Right atrium auricular region (tissue), 2 donors: ENCODE measurements at regions not wholly inside any gene's neighbourhood (a gene's known extent, or its start where the extent isn't known, plus 50 kb on each side); places are given as distances from the start of the nearest gene placed in this dataset.

ENCODE experiments used
- DNase-seq: peaks from one replicate; pipeline ENCODE4 v3.0.0-alpha.2; 2019; ENCODE audit warnings: low spot score
- H3K27ac ChIP-seq, 2 donors: fragments of 200-600 bp; sonication (generic); 1 replicate in 1 of 2; 2 replicates in 1 of 2; pipeline ENCODE4 v1.5.1; 2016 to 2019
- H3K27me3 ChIP-seq, 2 donors: fragments of 200-600 bp; sonication (generic); one replicate each; pipeline versions ENCODE4 v1.5.1 to v1.6.0; 2017 to 2019
- H3K36me3 ChIP-seq: fragments of 200-600 bp; sonication (generic); one replicate; pipeline ENCODE4 v1.5.1; 2016
- H3K4me1 ChIP-seq, 2 donors: fragments of 200-600 bp; sonication (generic); one replicate each; pipeline versions ENCODE4 v1.5.1 to v1.6.0; 2017 to 2019
- H3K4me3 ChIP-seq, 2 donors: fragments of 200-600 bp; sonication (generic); 1 replicate in 1 of 2; 2 replicates in 1 of 2; pipeline ENCODE4 v1.5.1; 2017 to 2019; ENCODE audit warnings: mild to moderate bottlenecking in 1 of 2, moderate library complexity in 1 of 2
- H3K9me3 ChIP-seq, 2 donors: fragments of 200-600 bp; sonication (generic); one replicate each; pipeline ENCODE4 v1.5.1; 2019
- TF ChIP-seq, protein P1 (sequence below), 2 donors: fragments of 200-600 bp; sonication (generic); IDR thresholded peaks; one replicate each; pipeline ENCODE4 v1.5.1; 2019; ENCODE audit warnings: antibody characterized with exemption in 2 of 2

DNA sequence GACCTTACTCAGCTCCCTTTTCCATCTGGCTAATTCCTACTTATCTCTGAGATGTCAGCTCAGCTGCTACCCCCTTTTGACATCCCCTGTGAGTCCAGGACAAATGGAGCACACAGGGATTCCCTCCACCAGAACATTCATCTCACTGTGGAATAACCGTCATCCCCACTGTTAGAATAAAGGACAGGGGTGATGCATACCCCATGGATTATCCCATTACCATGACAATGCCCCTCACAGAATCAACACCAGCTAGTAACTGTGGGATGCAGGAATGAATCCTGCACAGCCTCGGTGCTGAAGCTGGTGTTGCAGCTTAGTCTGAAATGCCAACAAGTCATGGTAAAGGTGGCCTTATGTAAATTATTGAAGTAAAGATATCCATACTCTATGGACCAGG, 624.8 kb upstream of the RAB6C start:
- H3K4me3 ChIP-seq, result no peak overlapping the region
- no peak for DNase-seq
- TF ChIP-seq, protein P1, sequence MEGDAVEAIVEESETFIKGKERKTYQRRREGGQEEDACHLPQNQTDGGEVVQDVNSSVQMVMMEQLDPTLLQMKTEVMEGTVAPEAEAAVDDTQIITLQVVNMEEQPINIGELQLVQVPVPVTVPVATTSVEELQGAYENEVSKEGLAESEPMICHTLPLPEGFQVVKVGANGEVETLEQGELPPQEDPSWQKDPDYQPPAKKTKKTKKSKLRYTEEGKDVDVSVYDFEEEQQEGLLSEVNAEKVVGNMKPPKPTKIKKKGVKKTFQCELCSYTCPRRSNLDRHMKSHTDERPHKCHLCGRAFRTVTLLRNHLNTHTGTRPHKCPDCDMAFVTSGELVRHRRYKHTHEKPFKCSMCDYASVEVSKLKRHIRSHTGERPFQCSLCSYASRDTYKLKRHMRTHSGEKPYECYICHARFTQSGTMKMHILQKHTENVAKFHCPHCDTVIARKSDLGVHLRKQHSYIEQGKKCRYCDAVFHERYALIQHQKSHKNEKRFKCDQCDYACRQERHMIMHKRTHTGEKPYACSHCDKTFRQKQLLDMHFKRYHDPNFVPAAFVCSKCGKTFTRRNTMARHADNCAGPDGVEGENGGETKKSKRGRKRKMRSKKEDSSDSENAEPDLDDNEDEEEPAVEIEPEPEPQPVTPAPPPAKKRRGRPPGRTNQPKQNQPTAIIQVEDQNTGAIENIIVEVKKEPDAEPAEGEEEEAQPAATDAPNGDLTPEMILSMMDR (IDR thresholded peaks at IDR 0.05), result no peak

DNA sequence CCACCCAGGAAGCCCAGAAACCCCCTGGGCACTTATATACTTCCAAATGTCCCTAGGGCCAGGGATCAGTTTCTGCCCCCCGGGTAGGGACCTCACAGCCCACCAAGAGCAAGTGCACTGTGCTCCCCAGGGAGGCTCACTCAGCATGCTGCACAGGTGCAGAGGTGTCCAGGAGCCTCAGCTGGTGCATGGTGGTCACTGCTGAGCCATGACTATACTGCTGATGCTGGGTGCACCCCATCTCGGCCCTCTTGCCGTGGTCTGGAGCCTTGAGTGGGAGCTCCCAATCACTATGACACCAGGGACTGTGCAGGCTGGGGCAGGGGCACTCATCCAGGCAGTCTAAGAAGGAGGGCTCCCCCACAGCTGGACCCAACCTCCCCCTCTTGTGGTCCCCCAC, 617.8 kb upstream of the RAB6C start:
- TF ChIP-seq, protein P1 (IDR thresholded peaks at IDR 0.05), result no peak
- no peak for DNase-seq
- Histone ChIP-seq H3K4me1 (no peaks in the 10 kb centered on the region), H3K36me3 (no peaks in the 10 kb centered on the region), H3K27me3 (no peaks in the 10 kb centered on the region), H3K4me3 (no peak overlapping the region), H3K27ac (no peak overlapping the region), H3K9me3 (no peaks in the 10 kb centered on the region)

More for the DNA sequence above, 624.8 kb upstream of the RAB6C start:
- no peak overlapping the region for H3K27ac ChIP-seq
- no peaks in the 10 kb centered on the region for H3K36me3 ChIP-seq
- H3K27me3 ChIP-seq, result no peaks in the 10 kb centered on the region
- no peaks in the 10 kb centered on the region for H3K4me1 ChIP-seq
- H3K9me3 ChIP-seq, result no peaks in the 10 kb centered on the region

DNA sequence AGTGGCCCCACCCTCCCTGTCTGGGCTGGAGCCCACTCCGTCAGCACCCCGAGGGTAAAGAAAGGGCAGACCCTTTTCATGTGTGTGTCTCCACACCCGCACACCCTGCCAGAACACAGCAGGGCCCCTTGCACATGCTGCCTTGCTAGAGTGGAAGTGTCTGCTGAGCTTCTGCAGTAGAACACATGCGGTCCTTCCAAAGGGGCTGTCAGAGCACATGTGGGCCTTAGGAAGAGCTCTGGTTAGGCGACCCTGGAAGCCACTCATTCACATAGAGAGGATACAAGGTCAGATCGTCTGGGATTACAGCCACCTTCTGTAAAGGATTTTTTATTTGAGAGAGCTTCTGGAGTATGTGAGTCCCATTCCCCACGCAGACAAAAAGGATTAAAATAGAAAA, 613.2 kb upstream of the RAB6C start:
- Histone ChIP-seq H3K27me3 (no peaks in the 10 kb centered on the region), H3K4me3 (no peak overlapping the region), H3K4me1 (no peaks in the 10 kb centered on the region), H3K36me3 (no peaks in the 10 kb centered on the region), H3K9me3 (no peaks in the 10 kb centered on the region), H3K27ac (no peak overlapping the region)
- TF ChIP-seq, protein P1 (IDR thresholded peaks at IDR 0.05), result no peak
- DNase-seq, result no peak

DNA sequence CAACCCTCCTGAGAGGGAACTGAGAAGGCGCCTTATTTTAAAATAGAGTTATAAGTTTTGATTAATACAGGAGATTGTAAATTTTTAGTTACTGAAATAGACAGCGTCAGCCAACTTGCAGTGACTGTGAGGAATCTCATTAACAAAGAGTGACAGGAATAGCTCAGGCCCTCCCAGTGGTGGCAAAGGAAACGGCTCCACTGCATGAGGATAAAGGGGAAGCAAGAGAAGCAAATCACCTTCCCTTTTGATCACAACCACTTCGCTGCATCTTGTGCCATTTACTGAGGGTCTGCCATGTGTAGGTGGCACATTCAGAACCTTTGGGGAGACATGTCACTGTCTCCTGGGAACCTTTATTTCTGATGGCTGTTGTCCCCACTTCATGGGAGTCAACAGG, 612.4 kb upstream of the RAB6C start:
- Histone ChIP-seq H3K36me3 (no peaks in the 10 kb centered on the region), H3K4me3 (no peak overlapping the region), H3K4me1 (no peaks in the 10 kb centered on the region), H3K27ac (no peak overlapping the region), H3K27me3 (no peaks in the 10 kb centered on the region), H3K9me3 (no peaks in the 10 kb centered on the region)
- DNase-seq, result no peak
- TF ChIP-seq, protein P1 (IDR thresholded peaks at IDR 0.05), result no peak

DNA sequence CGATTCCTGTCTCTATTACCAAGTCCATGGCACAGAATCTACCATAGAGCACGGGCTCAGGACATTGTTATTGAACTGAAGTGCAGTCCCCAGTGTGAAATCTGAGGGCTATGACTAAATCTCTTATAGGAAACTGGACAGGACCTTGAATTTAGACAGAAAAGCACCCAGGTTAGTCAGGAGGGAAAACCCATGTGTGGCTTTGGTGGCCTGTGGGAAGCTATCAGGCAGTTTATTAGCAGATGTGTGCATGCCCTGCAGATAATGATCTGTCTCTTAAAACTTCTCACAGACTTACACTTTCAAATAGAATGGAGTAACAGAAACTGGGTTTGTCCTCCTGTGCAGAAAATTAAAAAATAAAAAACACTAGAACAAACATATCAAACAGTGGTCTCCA, 610.0 kb upstream of the RAB6C start:
- Histone ChIP-seq H3K36me3 (no peaks in the 10 kb centered on the region), H3K9me3 (no peaks in the 10 kb centered on the region), H3K4me3 (no peak overlapping the region), H3K27ac (no peak overlapping the region), H3K27me3 (no peaks in the 10 kb centered on the region), H3K4me1 (no peaks in the 10 kb centered on the region)
- TF ChIP-seq, protein P1 (IDR thresholded peaks at IDR 0.05), result no peak
- no peak for DNase-seq

DNA sequence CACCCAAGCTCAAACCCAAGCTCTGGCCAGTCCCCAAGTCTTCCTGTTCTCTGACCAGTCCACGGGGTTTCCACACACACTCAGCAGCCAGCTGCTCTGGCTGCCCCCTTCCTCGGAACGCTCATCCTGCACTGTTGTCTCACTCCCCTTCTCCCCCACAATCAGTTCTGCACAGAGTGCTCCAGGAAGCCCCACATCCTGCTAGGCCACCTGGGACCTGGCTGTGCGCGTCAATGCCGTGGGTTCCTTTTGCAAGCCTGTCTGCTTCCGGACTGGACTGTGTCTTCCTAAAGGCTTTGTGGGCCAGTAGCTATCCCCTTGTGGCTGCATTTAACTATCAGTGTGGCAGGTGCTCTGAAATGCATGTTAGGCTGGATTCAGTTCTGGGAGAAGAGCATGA, 605.0 kb upstream of the RAB6C start:
- no peak overlapping the region for H3K27ac ChIP-seq
- no peak overlapping the region for H3K4me3 ChIP-seq
- TF ChIP-seq, protein P1 (IDR thresholded peaks at IDR 0.05), result no peak
- H3K4me1 ChIP-seq, result no peaks in the 10 kb centered on the region
- H3K27me3 ChIP-seq, result no peaks in the 10 kb centered on the region
- DNase-seq, result no peak
- H3K36me3 ChIP-seq, result no peaks in the 10 kb centered on the region
- H3K9me3 ChIP-seq, result no peaks in the 10 kb centered on the region
